ENCODE measurements at regions not wholly inside any gene's neighbourhood (a gene's known extent, or its start where the extent isn't known, plus 50 kb on each side); places are given as distances from the start of the nearest gene placed in this dataset.

DNA sequence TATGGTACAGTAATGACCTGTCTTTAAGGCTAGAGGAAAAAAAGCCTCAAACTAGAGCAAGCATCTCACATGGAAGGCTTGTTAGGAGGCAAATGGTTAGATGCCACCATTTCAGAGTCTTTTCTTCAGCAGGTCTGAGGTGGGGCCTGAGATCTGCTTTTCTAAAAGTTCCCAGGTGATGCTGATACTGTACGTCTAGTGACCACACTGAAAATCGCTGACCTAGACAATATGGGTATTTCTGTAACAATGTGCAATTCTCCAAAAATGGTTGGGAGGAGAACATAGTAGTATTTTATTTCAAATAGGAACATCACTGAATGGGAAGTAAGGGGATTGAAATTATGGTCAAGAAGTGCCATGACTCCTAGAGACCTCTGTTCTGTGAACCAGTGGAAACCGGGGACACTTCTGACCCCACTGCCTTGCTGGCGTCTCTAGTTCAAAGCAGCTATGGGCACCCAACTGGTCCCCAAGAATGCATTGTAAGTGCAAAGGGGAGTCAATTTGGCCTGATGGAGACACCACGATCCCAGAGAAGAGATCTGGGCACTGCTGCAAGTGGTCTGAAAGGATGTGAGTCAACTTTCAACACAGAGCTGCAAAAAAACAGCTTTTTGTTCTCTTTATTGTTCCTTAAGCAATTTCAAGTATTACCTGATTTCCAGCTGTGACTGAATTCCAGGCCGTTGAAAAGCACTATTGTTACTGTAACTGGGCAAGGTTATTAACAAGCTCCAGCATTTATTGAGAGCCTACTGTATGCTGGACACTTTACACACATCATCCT lies 54.4 kb upstream of the PLEKHG7 start:
- TF ChIP-seq CTCF (IDR thresholded peaks at IDR 0.05) (no peak), POLR2A (IDR thresholded peaks at IDR 0.05) (no peak), POLR2AphosphoS5 (IDR thresholded peaks at IDR 0.05; ENCODE audit: insufficient read depth in 1 of 2, low read depth in 1 of 2) (no peak)
